HuH-7.5 (cell line): ENCODE measurements at regions not wholly inside any gene's neighbourhood (a gene's known extent, or its start where the extent isn't known, plus 50 kb on each side); places are given as distances from the start of the nearest gene placed in this dataset.
"Not testable (repeated sequence)": the region's sequence is repeated elsewhere in the genome, so short reads cannot be mapped to it uniquely, and the experiment has no call there.

ENCODE experiments used
- DNase-seq: peaks from one replicate; pipeline ENCODE4 v3.0.0; 2011; ENCODE audit warnings: low spot score

DNA sequence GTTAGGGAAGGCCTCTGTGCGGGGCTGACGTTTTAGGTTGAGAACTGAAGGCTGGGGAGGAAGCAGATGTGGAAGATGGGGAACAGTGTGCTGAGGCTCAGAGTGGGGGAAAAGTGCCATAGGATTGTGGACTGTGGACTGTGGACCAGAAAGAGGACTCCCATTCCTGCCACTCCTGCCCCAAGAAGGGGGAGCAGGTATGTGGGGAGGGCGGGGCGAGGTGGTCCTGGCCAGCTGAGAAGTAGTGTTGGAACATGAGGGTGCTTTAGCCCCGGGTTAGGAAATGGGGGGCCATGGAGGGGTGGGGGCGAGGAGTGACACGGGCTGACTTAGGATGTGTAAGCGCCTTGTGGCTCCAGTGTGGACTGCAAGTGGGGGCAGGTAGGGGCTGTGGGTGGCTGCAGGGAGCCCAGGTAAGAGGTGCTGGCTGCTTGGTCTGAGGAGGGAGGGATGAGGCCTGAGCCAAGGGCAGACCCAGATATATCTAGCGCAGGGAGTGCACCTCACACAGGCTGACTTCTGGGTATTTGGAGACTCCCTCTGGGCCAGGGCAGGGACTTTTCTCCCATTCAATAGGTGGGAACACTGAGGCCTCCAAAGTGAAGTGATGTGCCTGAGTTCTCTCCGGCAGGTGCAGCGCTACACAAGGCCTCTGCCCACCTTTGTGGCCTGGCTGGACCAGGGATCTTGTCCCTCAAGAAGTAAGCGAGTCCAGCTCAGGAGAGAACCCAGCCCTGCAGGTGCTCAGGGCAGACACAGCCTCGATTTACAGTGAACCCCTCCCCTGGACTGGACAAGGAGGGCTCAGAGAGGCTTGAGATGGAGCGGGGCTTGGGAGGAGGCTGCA, 76.6 kb upstream of the TOX2 start:
- no peak for DNase-seq

DNA sequence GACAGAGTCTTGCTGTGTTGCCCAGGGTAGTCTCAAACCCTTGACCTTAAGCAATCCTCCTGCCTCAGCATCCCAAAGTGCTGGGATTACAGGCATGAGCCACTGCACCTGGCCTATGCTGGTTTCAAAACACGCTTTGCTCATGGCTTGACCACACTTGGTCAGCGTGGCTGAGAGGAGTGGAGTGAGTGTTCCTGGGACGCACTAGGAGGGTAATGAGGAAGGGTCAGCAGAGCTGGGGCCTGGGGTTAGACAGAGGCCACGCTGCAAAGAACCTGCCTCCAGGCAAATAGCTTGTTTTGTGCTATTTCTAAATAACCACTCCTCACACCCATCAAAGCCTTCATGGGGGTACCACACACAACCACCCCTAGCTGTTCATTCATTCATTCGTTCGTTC, 77.9 kb upstream of the TOX2 start:
- no peak for DNase-seq

DNA sequence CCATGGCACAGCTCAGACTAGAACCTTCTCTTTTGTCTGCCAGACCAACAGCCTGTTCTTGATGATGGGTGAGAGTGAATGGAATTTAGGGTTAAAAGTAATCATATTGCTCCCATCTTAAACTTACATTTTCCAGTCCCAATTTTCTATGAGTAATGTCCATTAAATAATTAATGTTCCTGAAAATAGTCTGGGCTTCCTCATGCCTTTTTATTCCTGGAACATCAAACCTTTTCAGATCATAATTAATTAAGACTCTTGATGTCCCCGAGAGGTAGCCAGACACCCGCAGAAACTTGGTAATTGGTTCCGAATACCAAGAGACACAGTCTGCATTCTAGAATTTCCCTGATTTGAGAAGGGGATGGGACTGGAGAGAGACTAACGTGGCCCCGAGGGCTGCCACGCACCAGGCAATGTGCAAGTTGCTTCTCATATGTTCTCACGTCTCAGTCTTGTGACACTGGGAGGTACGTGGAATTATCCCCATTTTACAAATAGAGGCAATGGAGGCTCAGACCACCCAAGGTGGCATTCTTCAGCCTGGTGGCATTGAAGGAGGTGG, 78.6 kb upstream of the TOX2 start:
- no peak for DNase-seq

DNA sequence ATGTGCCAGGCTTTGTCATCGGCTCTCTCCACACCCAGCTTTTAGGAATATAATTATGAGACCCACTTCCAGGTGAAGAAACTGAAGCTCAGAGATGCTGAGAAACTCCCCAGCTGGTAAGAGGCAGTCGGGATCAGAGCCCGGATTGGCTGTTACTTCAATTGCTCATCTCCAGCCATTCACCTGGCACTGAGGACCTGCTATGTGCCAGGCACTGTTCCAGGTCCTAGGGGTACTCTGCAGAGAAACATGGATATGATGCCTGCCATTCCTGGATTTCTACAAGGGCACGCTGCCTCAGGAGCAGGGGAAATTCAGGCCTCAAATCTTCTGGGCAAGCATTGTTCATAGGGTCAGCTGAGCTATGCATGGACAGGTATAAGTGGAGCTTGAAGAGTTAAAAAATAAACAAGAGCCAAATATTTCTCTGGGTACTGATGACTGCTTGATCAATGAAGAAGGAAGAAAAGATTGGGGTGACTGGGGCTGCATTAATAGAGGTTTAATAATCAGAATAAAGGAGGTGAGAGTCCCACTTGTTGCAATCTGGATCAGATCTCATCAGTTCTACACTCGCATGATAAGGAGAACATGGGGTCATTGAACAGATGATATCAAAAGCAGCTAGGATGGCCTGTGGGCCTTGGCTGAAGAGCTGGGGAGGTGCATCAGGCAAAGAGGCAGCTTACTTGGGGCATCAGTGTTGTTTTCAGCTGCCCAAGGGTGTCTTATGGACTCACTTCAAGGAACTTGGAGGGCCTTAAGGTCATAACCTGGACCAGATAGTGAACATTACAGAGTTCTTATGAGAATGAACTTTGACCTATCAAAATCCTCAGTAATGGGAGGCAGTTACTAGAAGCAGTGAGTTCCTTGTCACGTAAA, 80.9 kb upstream of the TOX2 start:
- DNase-seq = no peak

DNA sequence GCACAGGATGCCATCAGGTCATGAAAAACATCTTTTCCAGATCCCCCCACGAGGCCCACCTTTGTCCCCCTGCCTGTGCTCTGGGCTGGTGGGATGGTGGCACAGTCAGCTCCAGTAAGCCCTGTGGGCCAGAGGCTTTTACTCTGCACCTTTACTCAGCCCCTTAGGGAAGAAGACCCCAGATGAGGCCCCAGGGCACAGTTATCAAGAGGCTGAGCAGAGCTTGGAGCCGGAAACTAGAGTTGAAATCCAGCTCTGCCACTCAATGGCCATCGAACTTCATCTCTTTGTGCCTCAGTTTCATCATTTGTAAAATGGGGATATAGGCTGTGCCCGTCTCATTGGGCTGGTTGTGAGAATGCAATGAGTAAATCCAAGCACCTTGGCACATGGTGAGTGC, 81.7 kb upstream of the TOX2 start:
- no peak for DNase-seq

DNA sequence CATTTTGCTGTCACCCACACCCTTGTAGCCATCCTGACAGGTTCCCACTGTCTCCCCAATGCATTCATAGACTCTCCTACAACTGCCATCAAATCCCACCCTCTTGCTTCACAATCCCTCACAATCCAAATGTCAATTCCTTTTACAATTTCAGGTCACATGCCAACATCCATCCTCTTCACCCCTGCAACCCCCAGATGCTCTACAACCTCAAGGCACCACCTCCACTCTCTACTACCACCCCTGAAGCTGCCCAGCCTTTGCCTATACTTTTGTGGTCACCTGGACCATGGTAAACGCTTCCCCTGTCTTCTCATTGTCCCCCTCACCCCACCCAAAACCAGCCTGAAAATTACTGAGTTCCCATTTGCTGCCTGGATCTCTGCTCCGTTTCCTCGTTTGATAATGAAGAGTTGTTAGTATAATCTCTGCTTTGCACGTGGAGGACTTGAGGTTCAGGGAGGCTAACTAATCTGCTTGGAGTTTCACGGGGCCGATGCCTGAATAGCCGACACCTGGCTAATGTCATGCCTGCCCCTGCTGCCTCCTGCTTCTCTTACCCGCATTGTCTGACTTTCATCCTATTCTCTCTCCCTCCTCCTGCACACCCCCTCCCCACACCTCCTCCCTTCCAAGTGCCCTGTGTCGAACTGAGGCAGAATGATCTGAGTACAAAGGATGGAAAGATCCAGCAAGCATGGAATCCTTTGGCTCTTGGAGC, 82.4 kb upstream of the TOX2 start:
- DNase-seq = no peak

DNA sequence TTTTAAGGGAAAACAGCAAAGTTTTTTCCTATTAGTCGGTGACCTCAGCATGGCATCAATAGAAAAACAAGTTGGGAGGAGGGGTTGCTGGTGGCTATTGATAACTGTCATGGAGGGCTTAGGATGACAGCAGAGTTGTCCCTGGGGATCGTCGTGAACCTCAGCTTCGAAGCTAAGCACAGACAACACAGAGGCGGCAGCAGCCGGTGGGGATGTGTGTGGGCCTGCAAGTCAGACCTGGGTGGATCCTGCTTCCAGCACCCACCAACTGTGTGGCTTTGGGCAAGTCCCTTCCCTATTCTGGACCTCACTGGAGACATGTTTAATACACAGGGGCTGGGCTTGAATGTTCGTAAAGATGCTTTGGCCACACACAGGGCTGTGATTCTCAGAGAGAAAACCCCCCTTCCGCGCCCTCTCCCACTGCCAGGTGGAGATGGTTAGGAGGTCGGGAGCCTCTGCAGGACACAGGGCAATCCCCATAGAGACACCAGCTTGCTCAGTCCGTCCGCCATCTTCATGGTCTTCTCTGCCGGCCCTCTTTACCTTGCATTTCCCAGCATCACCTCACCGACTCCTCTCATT, 83.1 kb upstream of the TOX2 start:
- DNase-seq = no peak

DNA sequence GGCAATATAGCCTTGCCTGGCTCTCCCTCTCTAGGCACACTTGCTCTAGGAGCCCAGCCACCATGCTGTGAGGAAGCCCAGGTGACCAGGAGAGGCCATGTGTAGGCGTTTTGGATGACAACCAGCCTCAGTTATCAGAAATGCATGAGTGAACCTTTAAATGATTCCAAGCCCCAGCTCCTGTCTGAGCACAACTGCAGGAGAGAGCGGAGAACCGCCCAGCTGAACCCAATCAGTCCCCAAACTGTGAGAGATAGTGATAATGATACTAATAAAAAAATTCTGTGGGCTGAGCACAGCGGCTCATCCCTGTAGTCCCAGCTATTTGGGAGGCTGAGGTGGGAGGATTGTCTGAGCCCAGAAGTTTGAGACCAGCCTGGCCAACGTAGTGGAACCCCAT, 83.8 kb upstream of the TOX2 start:
- no peak for DNase-seq

DNA sequence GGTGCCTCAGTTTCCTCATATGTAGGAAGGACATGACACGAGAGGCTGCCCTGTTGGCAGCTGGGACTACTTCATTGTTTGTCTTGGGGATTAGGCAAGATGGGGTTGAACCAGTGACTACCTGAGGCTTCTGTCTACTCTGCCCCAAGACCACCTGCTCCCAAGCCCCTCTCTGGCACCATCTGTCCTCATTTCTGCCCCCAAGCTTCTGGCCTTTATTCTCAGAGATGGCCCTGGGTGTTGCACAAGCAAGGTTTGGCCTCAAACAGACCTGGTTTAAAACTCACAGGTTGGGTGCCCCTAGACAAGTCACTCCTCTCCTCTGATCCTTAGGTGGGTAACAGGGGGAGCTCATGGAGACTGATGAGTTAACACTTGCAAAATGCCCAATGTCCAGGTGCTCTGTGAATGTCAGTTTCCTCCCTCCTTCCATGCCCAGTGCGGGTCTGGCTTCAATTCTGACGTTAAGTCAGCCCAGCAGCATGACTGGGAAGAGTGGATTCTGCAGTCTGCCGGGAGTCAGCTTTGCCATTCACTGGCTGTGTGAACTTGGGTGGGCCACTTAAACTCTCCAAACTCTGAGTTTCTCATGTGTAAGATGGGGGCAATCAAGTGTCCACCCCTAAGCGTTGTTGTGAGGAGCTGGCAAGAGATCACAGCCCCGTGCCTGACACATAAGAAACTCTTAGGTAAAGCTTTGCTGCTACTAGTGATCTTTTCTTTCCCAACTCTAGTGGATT, 84.5 kb upstream of the TOX2 start:
- no peak for DNase-seq

DNA sequence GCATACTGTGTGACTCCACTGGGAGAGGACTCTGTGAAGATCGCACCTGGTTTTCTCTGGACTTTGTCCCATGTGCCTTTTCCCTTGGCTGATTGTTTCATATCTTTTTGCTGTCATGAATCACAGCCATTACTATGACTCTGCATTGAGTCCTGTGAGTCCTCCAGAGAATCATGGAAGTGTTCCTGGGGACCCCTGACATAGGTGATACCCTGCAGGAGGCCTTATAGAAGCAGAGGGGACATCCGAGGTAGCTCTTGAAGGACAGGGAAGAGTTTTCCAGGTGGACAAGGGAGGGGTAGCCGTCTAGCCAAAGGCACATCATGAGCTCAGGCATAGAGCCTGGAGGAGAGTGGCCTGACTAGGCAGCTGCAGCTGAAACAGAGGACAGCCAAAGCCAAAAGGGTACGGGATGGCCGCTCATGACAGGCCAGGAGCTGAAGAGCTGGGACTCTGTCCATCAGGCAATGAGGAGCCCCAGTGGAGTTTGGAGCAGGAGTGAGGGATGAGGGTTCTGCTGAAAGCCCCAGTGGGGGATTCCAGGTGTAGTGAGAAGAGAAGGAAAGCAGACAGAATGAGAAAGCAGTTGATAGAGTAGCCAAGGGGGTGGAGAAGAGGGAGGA, 86.6 kb upstream of the TOX2 start:
- no peak for DNase-seq

DNA sequence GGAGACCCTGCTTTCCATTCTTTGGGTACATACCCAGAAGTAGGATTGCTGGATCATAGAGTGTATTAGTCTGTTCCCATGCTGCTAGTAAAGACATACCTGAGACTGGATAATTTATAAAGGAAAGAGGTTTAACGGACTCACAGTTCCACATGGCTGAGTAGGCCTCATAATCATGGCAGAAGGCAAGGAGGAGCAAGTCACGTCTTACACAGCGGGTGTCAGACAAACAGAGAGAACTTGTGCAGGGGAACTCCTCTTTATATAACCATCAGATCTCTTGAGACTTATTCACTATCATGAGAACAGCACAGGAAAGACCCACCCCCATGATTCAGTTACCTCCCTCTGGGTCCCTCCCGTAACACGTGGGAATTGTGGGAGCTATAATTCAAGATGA, 87.7 kb upstream of the TOX2 start:
- DNase-seq = not testable (repeated sequence)

DNA sequence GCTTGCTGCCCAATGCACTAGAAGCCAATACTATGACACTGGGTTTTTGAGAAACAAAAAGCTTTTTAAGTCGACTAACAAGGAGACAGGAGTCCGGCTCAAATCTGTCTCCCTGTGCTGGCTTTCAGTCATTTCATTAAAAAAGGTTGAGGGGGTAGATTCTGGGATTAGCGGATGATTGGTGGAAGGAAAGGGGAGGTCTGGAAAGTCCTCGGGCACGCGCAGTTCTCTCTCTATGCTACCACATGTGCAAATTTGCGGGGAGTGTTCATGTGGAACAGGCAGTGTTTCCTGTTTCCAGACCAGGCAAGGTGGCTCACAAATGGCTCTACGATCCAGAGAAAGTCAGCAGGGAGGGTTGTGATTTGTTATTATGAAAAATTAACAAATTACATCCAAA, 89.1 kb upstream of the TOX2 start:
- DNase-seq = no peak

DNA sequence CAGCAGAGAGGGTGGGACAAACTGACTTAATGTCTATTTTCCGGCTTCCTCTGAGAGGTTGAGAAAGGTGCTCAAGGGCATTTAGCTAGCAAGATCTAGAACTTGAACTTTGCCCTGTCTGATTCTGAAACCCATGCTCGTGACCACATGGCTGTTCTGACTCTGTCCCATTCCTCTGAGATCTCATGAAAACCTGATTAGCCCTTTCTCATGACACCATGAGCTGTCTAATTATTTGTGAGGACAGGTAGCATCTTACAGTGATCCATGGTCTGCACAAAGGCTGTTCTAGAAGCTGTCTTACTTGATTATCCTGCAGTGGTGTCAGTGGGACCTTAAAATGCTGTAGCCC, 89.6 kb upstream of the TOX2 start:
- no peak for DNase-seq

DNA sequence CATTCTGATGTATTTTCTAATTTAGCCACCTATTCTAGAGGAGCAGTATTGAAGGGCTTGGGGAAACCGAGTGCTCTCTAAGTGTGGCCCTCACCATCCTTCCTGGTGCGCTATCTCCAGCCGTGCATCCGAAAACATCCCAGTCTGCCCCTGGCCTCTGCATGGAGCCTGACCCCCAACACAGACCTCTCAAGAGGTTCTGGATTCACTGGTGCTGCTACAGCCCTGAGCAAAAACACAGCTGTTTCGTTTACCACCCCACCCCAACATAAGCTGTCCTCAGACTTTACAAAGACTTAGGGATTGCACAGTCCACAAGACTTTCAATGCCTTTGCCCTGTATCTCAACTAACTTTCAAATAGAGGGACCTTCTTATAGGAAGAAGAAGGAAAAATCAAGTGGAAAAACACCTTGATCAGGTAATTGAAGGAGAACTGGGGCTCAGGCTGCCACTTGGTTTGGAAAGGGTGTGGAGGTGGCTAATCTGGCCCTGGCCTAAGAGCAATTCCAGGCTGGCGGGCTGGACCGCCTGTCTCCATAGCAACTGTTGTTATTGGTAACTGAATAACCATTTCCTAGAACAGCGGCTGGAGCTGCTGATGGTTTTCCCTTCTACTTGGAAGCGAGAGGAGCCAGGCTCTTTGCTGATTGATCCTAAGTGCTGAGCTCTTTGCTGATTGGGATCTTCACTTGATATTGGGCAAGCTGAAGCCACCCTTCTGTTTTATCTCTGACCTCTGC, 90.2 kb upstream of the TOX2 start:
- no peak for DNase-seq

DNA sequence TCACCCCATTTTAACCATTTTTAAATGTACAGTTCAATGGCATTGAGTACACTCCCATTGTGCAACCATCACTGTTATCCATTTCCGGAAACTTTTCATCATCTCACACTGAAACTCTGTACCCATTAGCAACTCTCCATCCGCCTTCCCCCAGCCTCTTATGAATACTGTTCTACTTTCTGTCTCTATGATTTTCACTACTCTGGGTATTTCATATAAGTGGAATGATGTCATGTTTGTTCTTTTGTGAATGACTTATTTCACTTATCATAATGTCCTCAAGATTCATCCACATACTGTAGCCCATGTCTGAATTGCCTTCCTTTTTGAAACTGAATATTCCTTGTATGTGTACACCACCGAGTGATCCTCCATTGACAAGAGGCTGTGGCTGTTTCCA, 92.9 kb upstream of the TOX2 start:
- no peak for DNase-seq

DNA sequence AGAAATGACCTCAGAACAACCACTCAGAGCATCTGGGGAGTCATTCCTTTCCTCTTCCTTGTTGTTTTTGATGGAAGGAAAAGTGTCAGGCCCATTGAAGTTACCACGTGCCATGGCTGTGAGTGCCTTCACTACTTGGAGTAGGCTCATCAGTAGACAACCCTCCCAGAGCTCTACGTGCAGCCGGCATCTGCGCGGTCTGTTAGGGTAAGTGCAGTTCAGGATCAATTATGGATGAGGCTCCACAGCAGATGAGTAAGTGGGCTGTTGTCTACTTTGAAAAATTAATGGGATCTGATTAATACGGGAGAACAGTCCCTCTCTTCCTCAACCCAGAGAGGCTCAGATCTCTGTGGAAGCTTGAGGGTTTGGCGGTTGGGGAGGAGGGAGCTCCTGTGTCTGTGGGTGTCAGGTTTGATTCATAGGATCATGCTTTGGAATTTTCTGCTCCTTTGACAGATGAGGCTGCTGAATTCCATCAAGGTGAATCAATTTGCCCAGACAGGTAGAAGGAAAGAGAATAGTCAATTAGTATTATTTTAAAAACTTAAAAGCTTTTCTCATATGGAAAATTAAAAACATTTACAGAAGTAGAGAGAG, 93.8 kb upstream of the TOX2 start:
- no peak for DNase-seq

DNA sequence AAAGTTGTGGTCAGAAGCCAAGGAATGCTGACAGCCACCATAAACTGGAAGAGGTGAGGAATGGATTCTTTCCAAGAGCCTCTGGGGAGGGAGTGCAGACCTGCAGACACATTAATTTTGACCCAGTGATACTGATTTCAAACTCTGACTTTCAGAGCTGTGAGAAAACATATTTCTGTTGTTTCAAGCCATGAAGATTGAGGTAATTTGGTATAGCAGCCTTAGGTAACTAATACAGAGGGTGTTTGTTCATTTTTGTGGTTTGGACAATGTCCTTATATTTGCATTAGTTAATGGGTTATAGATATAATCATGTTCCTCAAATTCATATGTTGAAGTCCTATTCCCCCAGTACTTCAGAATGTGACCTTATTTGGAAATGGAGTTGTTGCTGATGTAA, 85.4 kb upstream of the GTSF1L start:
- no peak for DNase-seq

DNA sequence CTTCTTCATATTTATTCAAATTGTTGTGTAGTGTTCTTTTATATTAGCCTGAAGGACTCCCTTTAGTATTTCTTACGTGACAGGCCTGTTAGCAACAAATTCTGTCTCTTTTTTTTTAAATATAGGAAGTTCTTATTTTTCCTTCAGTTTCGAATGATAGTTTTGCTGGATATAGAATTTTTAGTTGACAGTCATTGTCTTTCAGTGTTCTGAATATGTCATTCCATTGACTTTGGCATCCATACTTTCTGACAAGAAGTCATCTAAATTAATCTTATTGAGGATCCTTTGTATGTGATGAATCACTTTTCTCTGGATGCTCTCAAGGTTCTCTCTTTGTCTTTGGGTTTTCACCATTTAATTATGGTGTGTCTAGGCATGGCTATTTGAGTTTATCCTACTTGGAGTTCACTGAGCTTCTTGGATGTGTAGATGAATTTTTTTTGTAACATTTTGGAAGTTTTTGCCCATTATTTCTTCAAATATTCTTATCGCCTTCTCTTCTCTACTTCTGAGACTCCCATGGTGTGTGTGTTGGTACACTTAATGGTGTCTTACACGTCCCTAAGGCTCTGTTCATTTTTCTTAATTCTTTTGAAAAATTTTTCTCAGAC, 82.5 kb upstream of the GTSF1L start:
- no peak for DNase-seq

DNA sequence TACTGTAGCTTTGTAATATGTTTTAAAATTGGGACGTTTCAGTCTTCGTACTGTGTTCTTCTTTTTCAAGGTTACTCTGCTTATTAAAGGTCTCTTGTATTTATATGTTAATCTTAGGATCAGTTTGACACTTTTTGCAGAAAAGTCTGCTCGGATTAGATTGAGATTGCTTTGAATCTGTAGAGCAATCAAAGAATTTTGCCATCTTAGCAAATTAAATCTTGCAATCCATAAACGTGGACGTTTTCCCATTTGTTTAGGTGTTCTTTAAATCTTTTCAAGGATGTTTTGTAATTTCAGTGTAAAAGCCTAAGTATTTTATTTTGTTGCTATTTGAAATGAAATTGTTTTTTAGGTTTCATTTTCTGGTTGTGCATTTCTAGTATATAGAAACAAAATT, 78.0 kb upstream of the GTSF1L start:
- no peak for DNase-seq
